Stimulated activated CD4-positive, alpha-beta T cell treated with anti-CD3 and anti-CD28 coated beads, Interleukin-1b, Interleukin-23, amount 100 ng/mL, for 24 hours (primary cell): ENCODE measurements at regions not wholly inside any gene's neighbourhood (a gene's known extent, or its start where the extent isn't known, plus 50 kb on each side); places are given as distances from the start of the nearest gene placed in this dataset.

Experiments used
- DNase-seq, 4 experiments: peaks; one replicate each; pipeline ENCODE4 v3.0.0-alpha.2; 2020; ENCODE audit warnings: low read depth in 4 of 4, low spot score in 1 of 4

- DNase-seq = no peak
Observed at GRCh38 chr16:9447699-9448098, 356.3 kb downstream of the HAPSTR1 start.

- DNase-seq = no peak
Observed at GRCh38 chr16:9449597-9449996, 358.2 kb downstream of the HAPSTR1 start.

GRCh38 chr16:9457215-9457614 lies 365.8 kb downstream of the HAPSTR1 start:
- no peak for DNase-seq

GRCh38 chr16:9458816-9459215 lies 367.4 kb downstream of the HAPSTR1 start:
- DNase-seq = no peak

- DNase-seq = no peak
Observed at GRCh38 chr16:9462984-9463383, 371.5 kb downstream of the HAPSTR1 start.

- no peak for DNase-seq
Observed at GRCh38 chr16:9463461-9463860, 372.0 kb downstream of the HAPSTR1 start.

- DNase-seq = no peak
Observed at GRCh38 chr16:9465161-9465560, 373.7 kb downstream of the HAPSTR1 start.

- no peak for DNase-seq
Observed at GRCh38 chr16:9469512-9469911, 378.1 kb downstream of the HAPSTR1 start.

- no peak for DNase-seq
Observed at GRCh38 chr16:9476744-9477143, 385.3 kb downstream of the HAPSTR1 start.

GRCh38 chr16:9479008-9479407 lies 387.6 kb downstream of the HAPSTR1 start:
- no peak for DNase-seq

GRCh38 chr16:9480503-9480902 lies 389.1 kb downstream of the HAPSTR1 start:
- no peak for DNase-seq

GRCh38 chr16:9481747-9482730 lies 390.6 kb downstream of the HAPSTR1 start:
- no peak for DNase-seq

- no peak for DNase-seq
Observed at GRCh38 chr16:9484426-9484825, 393.0 kb downstream of the HAPSTR1 start.

- no peak for DNase-seq
Observed at GRCh38 chr16:9484881-9485280, 393.4 kb downstream of the HAPSTR1 start.

- DNase-seq = no peak
Observed at GRCh38 chr16:9489835-9490467, 398.5 kb downstream of the HAPSTR1 start.

- no peak for DNase-seq
Observed at GRCh38 chr16:9495824-9496223, 404.4 kb downstream of the HAPSTR1 start.

- no peak for DNase-seq
Observed at GRCh38 chr16:9497750-9498149, 406.3 kb downstream of the HAPSTR1 start.

- DNase-seq = no peak
Observed at GRCh38 chr16:9499941-9500593, 408.6 kb downstream of the HAPSTR1 start.

- no peak for DNase-seq
Observed at GRCh38 chr16:9500872-9501271, 409.4 kb downstream of the HAPSTR1 start.

- no peak for DNase-seq
Observed at GRCh38 chr16:9503251-9503984, 412.0 kb downstream of the HAPSTR1 start.

GRCh38 chr16:9508328-9508936 lies 417.0 kb downstream of the HAPSTR1 start:
- no peak for DNase-seq
